DOHH2 (cell line): ENCODE measurements at regions not wholly inside any gene's neighbourhood (a gene's known extent, or its start where the extent isn't known, plus 50 kb on each side); places are given as distances from the start of the nearest gene placed in this dataset.

ENCODE experiments used
- EZH2phosphoT487 ChIP-seq: fragments of 200-600 bp; sonication (generic); IDR thresholded peaks from 2 replicates; pipeline ENCODE4 v1.6.1; 2017; ENCODE audit warnings: borderline replicate concordance, mild to moderate bottlenecking, antibody characterized with exemption, low read length, moderate library complexity, mixed read lengths
- TF ChIP-seq, protein P1 (sequence below): fragments of 200-600 bp; sonication (generic); IDR thresholded peaks from one replicate; pipeline ENCODE4 v1.5.1; 2014; ENCODE audit warnings: antibody characterized with exemption, mild to moderate bottlenecking, low read depth, low read length; ENCODE audit not compliant: poor library complexity, severe bottlenecking

DNA sequence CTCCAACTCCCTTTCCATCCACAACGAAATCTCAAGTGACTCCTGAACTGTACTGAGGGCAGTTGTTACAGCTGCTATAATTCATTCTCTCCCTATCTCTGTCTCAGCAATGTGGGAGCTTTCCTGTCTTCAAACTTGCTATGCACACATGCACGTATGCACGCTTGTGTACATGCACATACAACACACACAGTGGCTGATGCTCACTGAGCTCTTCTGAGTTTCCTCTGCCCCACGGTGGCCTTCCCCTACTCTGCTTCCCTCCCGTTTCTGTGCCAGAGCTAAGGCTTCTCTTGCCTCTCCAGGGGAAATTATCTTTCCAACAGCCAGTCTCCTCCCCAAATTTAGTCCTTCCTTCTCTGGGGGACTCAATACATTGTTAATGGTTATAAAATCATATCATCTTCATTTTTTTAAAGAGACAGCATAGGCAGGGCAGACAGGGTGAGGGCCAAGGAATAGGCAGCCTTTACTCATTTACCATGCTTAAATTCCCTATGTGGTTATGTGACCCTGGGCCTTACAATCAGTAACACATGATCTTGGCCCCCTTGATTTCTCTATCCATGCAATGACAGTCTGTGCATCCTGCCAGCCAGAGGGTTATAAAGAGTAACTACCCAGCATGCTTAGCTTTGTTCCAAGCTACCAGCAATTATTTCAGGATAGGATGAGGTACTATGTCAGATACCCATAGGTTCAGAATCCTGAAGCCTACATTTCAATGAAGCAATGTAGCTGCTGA is 111.9 kb upstream of the HMGA2 start:
- TF ChIP-seq, protein P1, sequence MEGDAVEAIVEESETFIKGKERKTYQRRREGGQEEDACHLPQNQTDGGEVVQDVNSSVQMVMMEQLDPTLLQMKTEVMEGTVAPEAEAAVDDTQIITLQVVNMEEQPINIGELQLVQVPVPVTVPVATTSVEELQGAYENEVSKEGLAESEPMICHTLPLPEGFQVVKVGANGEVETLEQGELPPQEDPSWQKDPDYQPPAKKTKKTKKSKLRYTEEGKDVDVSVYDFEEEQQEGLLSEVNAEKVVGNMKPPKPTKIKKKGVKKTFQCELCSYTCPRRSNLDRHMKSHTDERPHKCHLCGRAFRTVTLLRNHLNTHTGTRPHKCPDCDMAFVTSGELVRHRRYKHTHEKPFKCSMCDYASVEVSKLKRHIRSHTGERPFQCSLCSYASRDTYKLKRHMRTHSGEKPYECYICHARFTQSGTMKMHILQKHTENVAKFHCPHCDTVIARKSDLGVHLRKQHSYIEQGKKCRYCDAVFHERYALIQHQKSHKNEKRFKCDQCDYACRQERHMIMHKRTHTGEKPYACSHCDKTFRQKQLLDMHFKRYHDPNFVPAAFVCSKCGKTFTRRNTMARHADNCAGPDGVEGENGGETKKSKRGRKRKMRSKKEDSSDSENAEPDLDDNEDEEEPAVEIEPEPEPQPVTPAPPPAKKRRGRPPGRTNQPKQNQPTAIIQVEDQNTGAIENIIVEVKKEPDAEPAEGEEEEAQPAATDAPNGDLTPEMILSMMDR = no peak
- TF ChIP-seq EZH2phosphoT487 = no peak
